Amygdala (tissue), 56 donors: ENCODE measurements at regions not wholly inside any gene's neighbourhood (a gene's known extent, or its start where the extent isn't known, plus 50 kb on each side); places are given as distances from the start of the nearest gene placed in this dataset.
"Not testable (repeated sequence)": the region's sequence is repeated elsewhere in the genome, so short reads cannot be mapped to it uniquely, and the experiment has no call there.

Experiments
- DNase-seq, 56 donors: peaks; one replicate each; lab custom pipeline; 2025; lab: John Stamatoyannopoulos, UW

DNA sequence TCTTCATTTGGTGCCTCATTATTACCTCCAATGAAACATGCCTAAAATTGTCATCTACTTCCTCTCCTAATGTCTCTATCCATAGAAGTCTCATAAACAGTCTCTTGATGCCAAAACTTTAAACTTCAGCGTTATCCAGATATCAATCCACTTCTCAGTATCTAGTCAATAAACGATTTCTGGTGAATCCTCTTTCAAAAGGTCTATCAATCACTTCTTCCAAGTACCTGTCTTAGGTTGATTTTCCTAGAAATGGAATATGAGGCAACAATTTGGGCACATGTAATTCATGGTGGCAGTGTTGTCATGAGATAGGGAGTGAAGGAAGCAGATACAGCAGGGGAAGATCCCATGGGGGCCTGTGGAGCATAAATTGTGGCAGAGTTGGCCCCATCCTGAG, 348.5 kb upstream of the POU1F1 start:
- DNase-seq: no peak

DNA sequence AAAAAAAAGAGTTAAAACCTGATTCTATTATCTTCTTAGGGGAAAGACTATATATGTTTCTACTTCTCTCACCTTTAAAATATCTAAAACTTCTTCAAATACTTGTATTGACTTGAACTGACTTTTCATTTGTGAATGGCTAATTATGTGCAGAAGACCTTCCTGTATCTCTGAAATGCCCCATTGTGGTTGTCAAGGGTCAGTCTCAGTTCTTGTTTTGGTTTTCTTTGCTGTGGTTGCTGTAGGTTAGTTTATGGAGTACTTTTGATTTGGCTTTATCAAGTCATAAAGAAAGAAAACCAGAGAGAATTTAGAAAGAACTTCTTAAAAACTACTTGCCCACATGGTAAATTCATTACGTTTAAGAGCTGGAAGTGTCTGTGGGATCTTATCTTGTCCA, 345.3 kb upstream of the POU1F1 start:
- DNase-seq: no peak

DNA sequence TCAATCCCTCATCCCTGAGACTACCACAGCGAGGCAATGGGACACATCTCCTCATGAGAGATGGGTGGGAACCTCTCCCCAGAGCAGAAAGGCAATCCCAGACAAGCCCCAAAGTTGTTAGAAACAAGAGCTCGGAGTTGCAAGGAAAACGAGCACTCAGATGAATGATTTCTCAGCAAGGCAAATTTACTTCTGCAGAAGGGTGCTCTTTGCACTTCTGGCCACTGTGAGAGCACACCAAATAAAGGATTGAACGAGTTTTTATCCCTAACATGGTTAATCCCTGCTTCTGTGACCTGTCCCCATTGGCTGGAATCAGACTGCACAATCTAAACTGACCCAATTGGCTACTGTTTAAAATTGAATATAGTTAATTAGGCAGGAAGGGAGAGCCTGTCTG, 339.1 kb upstream of the POU1F1 start:
- DNase-seq: no peak

DNA sequence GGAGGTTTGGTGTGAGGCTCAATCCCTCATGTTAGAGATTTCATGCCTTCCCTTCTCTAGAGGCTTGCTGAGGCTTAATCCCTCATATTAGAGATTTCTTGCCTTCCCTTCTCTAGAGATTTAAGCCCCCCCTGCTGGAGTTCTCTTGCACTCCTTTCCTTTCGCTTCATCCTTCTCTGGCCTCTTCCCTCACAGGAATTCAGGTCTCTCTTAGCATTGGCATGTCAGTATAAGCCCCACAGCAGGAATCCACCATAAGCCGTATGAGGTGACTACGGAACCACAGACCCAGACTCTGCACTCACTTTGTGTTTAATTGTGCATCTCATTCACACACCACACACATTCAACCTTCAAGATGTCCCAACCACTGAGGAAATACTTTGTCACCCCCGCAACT, 338.6 kb upstream of the POU1F1 start:
- DNase-seq: no peak

DNA sequence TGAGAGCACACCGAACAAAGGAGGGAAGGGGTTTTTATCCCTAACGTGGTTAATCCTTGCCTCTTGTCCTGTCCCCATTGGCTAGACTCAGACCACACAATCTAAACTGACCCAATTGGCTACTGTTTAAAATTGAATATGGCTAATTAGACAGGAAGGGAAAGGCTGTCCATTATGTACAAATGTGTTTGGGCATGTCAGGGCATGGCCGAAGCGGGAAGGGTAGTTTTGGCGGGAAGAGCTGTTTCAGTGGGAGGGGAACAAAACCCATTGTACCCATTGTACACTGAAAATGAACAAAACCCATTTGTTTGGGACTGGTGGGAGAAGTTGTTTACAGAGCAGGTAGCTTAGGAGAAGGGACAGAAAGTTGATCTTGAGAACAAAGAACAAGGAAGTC, 330.9 kb upstream of the POU1F1 start:
- DNase-seq: no peak

DNA sequence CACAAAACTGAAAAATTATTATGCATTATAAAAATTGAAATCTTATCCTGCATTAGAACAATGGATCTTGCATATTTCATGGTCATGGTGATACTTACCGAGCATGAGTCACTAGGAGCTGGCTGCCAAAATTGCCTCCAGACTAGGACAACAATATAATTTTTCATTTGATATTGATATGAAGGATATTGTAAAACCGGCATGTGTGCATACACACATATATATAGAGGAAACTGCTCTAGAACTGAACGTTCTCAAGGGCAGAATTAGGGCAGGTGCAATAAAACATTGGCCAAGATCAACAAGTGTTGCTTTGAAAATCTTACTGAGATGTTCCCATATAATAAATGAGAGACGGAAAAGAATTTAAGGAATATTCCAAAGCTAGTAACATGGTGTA, 319.4 kb upstream of the POU1F1 start:
- no peak for DNase-seq

DNA sequence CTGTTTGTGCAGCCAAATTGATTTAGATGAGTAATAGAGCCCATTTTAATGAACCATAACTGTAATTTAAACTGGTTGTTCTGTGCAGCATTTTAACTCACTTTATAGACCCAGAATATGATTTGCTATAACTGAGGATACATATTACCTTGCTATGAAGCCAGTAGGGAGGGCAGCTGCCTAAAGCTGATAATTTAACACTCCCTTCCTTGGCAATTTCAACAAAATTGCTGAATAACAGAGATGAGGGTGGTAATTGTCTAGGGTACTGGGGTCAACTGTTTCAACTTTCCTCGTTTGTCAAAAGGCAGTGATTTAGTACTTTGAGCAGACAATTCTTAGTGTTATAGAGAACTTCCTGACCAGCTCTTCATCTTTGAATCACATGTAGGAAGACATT, 304.9 kb upstream of the POU1F1 start:
- no peak for DNase-seq

DNA sequence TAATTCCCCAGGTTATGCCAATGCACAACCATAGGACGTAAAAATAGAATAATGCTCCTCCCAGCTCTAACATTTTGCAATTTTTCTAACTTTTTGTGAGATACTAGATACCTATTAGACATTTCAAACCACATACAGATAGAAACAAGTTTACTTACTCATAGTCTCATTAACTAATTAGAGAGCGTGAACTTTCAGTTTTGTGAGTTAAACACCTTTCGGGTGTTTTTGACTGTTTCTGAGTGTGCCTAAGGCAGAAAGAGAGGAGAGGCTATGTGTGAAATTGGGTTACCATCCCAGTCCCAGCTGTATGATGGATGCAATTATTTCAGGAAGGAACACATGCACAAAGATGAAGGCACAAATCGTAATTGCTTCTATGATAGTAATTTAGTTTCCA, 300.4 kb upstream of the POU1F1 start:
- no peak for DNase-seq

DNA sequence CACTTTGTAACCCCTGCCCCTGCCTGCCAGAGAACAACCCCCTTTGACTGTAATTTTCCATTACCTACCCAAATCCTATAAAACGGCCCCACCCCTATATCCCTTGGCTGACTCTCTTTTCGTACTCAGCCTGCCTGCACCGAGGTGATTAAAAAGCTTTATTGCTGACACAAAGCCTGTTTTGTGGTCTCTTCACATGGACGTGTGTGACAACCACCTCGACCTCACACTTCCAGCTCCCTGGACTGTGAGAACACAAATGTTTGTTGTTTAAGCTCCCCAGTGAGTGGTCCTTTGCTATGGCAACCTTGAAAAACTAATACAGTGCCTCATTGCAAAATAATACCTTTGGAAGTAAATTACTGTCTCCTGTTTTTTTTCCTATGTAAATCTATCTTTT, 299.2 kb upstream of the POU1F1 start:
- no peak for DNase-seq

DNA sequence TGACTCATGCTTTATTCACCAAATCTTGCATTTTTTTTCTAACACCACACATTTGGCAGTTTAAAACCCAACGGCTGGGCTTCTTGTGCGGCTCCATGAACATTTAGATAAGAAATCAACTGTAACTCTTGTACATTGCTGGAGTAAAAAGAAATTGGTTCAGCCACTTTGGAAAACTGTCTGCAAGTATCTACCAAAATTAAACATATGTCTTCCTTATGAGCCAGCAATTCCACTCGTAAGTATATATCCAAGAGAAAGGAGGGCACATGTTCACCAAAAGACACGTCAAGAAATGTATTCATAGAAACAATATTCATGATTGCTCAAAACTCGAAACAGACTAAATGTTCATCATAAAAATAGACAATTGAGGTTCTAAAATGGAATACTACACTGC, 291.9 kb upstream of the POU1F1 start:
- no peak for DNase-seq

DNA sequence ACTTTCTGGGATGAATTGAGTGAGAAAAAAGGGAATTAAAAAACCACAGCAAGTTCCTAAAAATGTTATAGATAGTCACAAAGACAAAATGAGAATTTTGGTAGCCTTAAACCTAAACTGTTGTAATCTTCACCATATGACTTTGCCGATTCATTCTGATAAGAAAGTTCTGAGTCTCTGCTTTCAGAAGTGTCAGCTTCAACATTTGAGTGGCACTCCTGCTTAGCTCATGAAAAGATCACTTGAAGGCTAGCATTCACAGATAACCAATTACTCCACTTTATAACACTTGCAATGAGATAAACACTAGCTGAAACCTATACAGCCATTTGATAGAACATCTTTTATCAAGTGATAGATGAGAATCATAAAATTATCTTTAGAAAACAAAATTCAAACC, 288.1 kb upstream of the POU1F1 start:
- DNase-seq: no peak

DNA sequence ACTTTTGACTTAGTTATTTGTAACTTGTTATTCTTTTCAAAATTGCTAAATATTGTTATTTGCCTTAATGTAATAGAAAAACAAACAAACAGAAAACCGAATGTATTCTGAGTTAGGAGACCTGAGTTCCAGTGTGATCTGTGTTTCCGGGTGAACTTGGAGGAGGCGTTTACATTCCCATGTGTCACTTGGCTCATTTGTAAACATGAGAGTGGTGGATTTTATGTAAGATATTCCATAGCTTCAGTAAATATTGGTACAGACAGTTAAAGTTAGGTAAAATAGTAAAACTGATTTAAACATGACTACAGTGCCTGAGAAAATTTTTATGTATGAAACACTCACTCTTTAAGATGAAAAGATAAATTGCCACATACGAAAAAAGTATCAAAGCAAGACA, 287.3 kb upstream of the POU1F1 start:
- no peak for DNase-seq

DNA sequence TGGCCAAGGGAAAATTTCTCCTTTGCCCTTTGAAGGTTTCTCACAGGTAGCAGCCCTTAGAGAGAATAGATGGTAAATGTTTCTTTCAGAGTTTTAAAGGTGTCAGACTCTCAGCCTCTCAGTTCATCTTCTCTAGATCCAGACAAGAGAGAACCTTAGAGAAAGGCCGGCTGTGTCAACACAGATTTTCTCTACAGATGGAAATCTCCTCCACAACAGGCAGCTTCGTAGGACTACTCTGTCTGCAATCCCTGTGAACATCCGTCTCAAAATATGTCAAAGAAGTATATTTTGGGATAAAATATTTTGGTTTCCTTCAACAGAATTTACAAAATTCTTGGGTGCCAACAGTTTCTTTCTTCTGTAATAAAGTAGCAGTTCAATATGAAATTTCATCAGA, 282.1 kb upstream of the POU1F1 start:
- no peak for DNase-seq

DNA sequence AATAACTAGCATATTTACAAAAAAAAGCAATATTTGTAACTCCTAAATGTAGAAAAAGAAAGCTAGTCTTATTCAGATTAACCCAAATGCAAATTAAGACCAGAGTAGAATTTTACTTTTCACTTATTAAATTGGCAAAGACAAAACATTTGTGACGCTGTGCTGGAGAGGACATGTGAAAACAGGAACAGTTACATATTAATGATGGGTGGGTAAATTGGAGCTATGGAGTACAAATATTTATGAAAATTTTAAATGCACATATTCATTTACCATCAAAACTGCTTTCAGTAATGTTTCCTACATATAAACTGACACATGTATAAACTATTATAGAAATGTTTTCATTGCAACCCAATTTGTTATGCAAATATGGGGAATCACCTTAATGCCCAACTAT, 278.9 kb upstream of the POU1F1 start:
- DNase-seq: no peak

DNA sequence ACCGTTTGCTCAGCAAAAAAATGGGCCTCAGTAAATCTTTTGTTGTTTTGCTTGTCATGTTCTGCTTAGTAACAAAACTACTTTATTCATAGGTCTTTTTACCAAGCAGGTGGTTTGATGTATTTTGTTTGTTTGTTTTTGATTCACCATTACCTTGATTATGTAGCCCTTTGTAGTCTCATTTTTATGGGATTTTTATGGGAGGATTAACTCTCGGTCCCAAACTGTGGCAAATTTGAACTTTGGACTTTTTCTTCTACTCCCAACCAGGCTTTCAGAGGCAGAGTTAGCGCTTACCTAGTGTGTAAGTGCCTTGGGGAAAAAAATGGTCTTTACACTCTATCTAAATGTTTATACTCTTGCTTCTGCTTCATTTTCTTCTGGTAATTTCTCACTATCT, 276.7 kb upstream of the POU1F1 start:
- DNase-seq: no peak

DNA sequence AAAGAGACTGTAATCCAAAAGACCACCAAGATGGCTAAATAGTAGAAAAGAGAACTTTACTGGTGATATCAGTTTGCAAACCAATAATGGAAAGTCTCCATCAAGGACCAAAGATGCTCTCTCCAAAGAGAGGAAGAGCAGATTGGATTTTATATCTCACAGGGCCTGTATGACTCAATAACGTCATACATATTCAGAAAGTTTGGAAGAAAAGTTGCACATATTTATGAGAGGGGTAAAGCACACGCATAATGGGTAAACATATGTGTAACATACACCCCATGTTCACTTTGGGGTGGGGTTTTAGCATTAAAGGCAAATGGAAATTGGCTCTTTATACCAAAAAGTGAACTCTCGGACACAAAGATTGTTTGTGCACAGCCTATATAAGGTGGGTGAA, 274.5 kb upstream of the POU1F1 start:
- DNase-seq: no peak

DNA sequence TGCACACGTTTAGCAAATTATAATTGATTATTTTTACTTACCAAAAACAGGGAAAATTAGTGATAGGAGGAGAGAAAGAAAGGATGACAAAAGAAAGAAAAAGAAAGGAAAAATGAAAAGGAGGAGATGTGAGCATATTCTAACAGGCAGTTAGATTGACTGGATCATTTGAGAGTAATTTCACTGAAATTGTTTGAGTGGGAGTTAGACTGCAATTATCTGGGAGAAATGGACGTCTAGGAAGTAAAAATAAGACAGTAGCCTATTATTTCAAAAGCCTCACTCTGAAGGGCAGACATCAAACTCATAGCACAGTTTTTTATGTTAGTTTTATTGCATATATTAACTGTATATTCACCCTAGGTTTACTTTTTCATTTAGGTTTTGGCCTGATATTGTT, 272.8 kb upstream of the POU1F1 start:
- no peak for DNase-seq

DNA sequence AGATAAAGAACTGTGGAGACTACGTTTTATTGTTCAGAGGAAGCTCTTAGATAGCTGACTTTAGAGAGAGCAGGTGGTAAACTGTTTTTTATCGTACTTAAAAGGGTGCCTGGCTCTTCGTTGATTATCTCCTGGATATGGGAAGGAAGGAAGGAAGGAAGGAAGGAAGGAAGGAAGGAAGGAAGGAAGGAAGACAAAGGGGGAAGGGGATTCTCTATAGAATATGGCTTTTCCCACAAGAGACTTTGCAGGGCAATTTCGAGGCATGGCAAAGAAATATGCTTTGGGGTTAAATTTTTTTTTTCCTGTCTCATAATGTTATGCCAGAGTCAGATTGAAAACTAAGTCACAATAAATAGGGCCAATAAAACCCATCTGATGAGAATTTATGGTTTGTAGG, 271.9 kb upstream of the POU1F1 start:
- DNase-seq: no peak

DNA sequence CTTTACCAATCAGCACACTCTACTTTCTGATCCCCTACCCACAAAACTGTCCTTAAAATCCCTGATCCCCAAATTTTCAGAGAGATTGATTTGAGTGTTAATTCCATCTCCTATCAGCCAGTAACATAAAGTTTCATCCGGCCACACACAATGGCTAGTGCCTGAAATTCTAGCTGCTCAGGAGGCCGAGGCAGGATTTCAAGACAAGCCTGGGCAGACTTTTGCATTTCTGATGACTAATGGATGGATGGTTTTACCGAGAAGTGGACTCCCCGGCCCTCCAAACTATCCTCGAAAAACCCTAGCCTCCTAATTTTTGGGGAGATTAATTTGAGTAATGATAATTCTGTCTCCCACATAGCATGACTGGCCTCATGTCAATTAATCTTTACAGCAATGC, 269.8 kb upstream of the POU1F1 start:
- no peak for DNase-seq

DNA sequence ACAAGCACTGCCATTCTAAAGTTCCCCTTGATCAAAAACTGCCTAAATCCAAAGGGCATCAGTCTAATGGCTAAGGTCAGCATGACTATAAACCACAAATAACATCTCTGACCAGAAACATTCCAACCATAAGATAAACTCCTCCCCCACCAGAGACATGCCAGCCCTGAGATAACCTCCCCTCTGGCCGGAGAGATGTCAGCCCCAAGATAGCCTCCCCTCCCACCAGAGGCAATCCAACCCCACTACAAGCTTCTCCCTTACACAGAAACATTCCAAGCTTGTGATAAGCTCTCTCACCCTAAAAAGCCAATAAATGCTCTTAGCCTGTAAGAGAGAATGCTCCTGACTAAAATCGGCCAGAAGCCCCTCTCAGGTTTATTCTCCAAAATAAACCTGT, 267.0 kb upstream of the POU1F1 start:
- DNase-seq: not testable (repeated sequence)

DNA sequence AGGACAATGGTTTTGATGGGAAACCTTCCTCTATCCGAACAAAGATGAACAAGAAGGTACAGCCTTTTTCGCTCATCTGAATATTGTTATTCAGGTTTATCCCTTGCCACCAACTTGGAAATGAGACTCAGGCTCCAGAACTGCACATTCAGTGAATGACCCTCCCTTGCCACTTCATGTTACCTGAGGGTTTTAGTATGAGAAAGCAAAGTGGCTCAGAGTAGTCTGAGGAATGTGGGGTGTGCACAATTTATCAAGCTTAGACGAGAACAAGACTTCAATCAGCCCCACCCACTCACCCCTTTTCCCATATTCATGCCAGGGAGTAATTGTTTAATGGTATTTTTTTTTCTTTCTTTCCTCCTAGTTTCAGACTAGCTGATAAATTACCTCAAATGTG, 265.3 kb upstream of the POU1F1 start:
- no peak for DNase-seq

DNA sequence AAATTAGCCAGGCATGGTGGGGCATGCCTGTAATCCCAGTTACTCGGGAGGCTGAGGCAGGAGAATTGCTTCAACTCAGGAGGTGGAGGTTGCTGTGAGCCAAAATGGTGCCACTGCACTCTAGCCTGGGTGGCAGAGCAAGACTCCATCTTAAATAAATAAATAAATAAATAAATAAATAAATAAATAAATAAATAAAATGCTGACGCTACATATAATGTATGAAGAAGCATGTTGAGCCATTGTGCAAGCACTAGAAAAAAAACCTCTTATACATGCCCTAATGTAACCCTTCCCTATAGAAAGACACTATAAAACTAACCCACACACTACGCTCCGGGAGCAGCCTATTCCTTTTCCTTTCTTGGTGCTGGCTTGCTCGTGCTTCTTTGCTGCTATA, 262.3 kb upstream of the POU1F1 start:
- DNase-seq: not testable (repeated sequence)

DNA sequence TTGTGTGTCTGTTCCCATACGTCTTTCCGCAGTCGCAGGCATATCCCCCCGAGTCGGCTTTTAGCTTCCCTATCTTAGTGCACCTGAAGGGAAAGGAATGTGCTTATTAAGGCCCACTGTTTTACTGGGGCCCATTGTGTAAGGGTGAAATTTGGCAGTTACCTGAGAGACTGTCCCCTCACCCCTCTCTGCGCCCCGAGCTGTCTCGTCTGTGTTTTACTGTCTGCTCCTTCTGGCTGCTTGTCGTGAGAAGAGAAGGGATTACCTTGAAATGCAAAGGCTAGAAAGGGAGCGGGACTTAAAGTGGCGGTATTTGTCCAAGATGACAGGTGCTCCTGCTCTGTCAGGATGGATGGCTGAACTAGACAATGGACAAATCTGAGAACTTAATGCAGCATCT, 233.0 kb upstream of the POU1F1 start:
- no peak for DNase-seq

DNA sequence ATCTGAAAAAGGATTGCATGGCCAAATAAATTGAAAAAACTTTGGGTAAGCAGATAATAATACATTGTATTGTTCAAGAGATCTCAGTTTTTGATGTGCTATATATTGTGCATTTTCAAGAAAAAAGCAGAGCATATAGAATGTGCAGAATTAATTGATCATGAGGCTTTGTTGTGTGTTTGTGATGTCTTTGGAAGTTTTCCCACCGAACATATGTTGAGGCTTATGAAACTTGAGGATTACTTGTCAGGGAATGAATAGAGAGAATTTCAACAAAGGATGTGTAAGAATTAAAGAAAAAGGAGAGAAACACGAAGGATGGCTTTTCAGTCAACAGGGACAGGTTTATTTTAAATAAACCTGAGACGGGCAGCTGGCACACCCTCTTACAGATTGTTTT, 232.5 kb upstream of the POU1F1 start:
- DNase-seq: no peak
